HS-5 (cell line): ENCODE measurements at regions not wholly inside any gene's neighbourhood (a gene's known extent, or its start where the extent isn't known, plus 50 kb on each side); places are given as distances from the start of the nearest gene placed in this dataset.

Experiments used
- DNase-seq: peaks from one replicate; pipeline ENCODE4 v3.0.0-alpha.2; 2012; ENCODE audit warnings: low read depth

DNA sequence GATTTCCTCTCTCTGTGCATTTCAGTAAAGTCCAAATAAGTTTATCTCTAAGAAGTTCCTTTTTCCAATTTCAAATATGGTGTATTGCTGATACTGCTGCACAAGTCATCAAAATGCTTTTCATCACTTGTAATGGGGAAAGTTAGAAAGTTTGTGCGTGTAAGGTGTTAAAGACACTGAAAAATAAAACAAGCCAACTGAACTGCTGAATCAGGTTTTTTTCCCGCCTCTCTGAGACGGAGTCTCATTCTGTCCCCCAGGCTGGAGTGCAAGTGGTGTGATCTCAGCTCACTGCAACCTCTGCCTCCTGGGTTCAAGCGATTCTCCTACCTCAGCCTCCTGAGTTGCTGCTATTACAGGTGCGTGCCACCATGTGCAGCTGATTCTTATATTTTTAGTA, 400.9 kb downstream of the LRRC70 start:
- no peak for DNase-seq

DNA sequence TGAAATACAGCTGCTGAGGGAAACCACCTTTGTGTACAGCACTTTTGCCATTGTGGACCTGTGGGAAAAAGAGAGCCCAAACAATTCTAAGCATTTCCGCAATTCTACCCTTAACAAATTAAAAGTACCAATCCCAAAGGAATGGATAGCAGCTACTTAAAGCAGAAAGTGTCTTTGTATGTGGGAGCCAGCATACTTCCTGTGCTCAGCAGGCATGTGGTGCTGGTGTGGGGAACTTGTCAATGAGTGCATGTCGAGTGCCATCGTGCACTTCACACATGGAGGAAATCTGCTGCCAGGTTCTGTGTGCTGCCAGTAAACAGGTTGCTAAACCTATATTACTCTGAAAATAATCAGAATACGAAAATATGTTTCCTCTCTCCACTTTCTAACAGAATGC, 399.0 kb downstream of the LRRC70 start:
- DNase-seq = no peak

DNA sequence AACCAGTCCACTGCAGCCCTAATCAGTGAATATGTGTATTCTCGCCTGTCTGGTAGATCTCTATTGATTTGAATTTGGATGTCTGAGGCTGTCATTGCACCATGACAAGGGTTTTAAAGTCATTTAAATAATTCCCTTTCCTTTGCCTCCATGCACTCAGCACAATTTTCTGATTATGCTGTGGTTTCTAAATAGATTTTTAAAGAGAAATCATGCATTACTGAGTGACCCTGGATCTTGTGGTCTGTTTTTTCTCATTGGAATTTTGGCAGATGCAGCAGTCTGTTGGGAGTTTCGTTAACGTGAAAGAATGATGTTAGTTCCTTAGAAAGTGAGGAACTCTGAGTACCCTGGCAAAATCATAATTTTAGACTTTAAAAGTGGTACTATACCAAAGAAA, 396.0 kb downstream of the LRRC70 start:
- no peak for DNase-seq

DNA sequence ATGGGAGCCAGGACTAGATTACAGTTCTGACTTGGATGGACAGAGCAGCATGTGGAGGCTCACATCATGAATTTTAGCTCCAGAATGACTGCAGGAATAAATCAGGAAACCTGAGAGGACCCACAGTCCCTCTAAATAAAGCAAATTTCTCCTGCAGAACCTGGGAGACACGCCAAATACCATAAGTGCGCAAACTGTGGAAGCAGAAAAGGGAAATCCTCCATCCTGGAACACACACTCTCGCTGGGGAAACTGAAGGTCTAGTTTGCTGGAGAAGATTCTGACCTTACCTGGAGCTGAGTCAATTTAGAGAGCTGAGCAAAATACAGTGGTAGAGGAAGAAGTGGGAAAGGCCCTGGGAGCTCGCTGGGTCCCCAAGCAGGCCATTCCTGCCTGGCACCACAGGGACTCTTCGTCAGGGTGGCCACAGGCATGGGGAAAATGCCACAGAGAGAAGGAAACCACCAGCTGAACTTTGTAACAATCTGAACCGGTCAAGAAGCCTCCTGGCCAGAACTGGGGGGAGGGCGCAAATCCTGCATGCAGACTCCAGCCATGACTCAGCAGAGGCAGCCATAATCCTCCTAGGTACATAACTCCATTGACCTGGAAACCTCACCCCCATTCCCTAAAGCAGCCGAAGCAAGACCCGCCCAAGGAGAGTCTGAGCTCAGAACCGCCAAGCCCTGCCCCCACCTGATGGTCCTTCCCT, 390.9 kb downstream of the LRRC70 start:
- no peak for DNase-seq

DNA sequence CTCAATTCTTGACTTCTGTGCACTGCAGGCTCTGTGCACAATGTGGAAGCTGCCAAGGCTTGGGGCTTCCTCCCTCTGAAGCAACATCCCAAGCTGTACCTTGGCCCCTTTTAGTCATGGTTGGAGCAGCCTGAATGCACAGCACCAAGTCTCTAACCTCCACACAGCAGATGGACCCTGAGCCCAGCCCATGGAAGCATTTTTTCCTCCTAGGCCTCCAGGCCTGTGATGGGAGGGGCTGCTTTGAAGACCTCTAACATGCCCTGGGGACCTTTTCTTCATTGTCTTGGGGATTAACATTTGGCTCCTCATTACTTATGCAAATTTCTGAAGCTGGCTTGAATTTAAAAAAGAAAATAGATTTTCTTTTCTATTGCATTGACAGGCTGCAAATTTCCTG, 385.8 kb downstream of the LRRC70 start:
- no peak for DNase-seq

DNA sequence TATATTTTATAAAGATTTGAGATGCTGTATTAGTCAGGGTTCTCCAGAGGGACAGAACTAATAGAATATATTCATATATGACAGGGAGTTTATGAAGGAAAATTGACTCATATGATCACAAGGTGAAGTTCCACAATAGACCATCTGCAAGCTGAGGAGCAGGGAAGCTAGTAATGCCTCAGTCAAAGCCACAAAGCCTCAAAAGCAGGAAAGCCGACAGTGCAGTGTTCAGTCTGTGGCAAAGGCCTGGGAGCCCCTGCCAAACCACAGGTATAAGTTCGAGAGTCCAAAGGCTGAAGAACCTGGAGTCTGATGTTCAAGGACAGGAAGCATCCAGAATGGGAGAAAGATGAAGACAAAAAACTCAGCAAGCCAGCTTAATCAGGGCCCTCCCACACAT, 382.2 kb downstream of the LRRC70 start:
- DNase-seq = no peak

DNA sequence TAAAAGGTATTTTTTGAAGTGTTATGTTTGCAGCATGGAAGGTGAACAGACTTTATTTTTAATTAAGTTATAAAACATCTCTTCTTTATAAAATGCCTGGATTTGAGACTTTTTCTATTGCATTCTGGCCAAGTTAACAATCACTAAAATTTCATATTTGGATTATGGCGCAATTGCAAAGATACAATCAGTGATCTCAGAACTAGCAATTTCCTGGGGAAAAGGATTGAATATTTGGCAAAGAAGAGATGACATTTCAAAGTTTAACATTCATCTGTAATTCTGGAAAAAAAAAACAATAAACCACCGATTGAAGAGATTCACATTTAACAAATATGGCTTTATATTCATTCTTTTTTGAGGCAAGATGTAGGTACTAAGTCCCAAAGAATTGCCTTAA, 378.0 kb downstream of the LRRC70 start:
- DNase-seq = no peak

DNA sequence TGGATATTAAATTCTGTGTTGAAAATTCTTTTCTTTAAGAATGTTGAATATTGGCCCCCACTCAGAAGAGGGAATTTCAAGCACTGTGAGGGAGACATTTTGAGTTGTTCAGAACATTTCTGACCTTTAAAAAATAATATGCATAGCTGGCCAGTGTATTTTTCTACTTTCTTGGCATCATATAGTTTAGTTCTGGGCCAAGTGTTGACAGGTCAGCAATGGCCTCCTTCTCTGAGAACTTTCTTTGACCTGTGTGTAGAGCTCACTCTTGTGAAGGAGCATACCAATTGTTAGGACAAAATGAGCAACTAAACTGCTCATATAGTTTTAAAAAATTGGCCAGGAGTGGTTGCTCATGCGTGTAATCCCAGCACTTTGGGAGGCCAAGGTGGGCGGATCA, 376.0 kb downstream of the LRRC70 start:
- DNase-seq = no peak

DNA sequence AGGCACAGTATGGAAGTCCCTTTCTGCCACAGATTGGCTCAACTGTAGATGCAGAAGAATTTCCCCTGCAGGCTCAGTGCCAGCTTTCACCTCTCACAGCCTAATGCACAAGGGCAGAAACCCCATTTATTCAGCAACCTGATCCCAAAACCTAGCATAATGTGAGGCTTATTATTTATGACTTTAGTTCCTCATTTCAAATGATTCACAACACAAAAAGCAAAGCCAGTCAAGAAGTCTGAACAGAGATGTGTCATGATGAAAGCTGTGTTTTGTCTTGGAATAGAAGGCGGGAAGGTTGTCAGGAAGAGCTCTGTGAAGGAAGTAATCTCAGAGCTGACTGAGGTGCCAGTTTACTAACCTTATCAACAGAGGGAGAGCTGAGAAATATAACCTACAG, 369.7 kb downstream of the LRRC70 start:
- no peak for DNase-seq

DNA sequence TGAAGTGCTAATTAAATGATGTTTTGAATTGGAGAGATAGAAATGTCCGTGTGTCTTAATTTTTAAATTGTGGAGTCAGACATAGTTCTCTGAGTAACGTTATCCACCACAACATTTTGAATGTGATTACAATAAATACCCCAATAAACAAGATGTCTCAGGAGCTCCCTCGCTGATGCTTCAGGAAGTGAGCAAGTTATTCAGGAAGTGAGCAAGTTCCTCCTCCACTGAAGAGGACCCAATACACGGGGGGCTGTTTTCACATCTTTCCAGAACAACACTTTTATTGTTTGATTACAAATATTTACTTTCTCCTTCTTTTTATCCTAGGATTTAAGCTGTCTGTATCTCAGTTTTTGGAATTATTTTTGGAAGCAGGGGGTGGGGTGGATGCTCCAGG, 363.8 kb downstream of the LRRC70 start:
- no peak for DNase-seq

DNA sequence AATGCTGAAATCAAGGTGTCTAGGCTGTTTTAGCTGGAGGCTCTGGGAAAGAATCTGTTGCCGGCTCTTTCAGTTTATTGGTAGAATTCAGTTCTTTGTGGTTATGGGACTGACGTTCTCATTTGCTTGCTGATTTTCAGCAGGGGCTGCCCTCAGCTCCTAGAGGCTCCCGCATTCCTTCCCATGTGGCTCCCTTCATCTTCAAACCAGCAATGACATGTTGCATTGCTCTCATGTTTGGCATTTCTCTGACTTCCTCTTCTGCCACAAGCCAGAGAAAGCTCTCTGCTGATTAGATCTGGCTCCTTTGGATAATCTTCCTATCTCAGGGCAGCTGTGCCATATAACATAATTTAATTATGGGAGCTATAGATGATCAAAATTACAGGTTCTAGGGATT, 360.3 kb downstream of the LRRC70 start:
- no peak for DNase-seq

DNA sequence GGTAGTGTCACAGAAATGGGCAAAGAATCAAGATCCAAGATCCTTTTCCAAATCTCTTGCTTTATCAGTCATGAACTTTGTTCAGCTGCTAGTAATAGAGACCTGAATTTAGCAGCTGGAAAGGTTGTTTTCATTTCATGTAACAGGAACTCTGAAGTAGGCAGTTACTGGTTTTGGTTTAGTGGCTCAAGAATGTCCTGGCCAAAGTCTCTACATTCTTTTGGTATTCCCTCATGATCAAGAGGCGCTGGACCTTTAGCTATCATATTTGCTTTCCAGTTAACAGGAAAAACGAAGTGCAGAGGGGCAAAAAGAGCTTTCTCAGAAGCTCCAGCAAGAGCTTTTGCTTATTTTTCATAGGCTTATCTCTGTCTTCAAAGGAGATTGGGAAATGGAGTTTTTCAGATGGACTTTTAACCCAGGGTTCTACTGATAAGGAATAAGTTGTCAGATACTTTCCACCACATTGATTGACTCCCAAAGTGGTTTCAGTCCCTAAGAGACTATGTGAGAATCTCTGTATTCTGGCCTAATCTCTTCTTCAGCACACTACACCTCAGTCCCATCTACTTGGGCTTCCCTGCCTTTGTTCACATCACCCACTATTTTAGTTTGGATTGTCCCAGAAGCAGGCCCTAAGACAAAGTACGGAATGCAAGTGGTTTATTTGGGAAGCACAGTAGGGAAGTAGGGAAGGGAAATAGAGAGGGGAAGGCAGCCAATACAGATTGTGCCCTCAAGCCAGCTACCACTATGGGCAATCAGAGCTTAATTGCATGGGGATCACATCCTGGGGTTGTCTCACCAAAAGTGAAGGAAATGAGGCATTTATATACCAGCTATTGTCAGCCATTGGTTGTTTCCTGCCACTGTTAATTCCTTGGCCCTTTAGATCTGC, 359.3 kb downstream of the LRRC70 start:
- DNase-seq = peak; percentile 44

DNA sequence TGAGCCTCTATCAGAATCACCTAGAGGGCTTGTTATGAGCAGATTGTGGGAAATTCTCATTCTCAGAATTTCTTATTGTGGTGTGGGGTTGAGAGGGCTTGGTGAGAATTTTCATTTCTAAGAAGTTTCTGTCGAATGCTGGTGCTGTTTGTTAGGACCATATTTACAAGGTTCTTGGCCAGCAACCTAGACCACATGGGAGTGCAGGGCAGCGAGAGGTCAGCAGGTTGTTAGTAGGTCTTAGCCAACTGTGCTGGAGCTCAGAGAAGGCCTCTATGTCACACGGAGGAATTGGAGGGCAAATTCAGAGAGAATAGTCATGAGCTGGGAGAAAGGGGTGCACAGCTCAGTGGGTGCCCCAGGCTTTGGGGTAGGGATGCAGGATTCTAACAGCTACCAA, 357.0 kb downstream of the LRRC70 start:
- DNase-seq = no peak

DNA sequence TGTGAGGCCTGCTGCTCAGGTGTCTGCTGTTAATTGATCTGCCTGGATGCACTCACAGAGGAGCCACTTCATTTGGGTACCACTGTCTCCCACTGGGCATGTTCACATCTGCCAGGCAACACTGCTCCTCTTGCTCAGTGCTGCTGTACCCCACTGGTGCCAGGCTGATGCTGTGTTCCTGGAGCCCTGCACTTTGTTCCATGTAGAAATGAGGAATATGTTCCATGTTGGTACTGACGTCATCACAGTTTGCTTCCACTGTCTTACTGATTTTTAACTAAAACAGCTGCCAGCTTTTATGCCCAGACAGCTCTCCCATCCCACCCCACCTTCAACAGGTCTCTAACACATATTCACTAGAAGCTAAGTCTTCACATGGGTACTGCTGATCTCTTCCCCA, 355.7 kb downstream of the LRRC70 start:
- DNase-seq = no peak

DNA sequence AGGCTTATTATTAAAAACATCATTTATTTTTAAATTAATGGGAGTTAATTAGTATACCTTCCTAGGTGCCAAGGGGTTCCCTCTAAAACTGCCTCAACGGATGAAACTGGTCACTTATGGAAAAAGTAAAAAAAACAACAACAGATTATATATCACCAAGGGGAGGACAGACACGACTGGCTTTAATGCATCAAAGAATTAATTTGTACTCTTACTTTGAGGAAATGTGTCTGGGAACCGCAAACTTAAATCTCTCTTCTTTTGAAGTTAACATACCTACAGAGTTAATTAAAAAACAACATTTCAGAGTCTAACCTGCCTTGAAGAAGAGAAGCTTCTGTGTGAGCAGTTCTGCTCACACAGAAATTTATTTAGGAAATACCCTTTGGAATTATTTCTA, 354.6 kb downstream of the LRRC70 start:
- DNase-seq = no peak

DNA sequence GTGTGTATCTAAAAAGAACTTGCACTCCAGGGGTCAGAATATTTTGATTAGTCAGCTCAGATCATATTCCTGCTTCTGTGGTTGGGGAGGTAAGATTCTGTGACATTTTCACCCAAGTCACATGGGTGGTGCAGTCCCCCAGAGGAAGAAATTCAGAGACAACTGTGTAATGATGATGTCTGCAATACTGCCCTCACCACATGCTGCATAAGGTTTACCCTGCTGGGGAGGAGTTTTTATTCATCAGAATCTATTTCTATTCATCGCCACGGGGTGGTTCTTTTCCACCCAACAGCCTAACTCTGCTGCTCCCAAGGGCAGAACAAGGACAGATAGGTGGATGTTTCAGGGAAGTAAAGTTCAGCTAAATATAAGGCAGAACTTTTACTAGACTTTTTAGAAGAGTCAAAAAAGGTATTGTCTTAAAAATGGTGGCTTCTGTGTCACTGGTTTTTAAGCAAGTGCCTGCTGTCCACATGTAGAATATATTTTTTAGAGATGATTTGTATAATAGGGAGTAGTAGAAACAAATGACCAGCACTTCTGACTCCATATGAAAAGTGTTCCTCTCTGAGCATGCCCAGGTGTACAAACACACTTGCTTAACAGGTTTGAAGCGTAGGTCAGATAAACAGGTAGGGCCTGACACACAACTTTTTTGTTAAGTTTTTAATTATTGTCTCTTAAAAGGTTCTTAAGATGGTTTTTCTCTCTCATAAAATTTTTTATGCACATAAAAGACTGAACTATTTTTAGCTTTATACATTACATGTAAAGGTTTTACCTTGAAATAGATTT, 352.7 kb downstream of the LRRC70 start:
- no peak for DNase-seq

DNA sequence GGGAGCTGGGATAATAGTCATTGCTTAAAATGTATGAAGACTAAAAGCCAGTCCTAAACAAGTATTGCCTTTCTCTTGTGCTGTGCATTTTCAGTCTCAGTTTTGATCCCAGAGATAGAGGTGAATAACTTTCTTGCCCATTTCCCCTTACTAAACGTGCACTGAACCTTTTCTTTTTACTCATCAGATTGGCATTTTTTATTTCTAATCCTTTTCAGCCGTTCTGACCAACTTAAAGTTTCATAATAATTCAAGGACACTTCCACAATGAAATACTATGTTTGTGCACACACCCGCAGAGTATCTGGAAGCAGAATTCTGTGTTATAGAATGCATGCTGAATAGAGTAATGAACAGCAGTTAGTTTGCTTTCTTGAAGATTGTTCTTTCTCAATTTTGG, 343.6 kb downstream of the LRRC70 start:
- no peak for DNase-seq

DNA sequence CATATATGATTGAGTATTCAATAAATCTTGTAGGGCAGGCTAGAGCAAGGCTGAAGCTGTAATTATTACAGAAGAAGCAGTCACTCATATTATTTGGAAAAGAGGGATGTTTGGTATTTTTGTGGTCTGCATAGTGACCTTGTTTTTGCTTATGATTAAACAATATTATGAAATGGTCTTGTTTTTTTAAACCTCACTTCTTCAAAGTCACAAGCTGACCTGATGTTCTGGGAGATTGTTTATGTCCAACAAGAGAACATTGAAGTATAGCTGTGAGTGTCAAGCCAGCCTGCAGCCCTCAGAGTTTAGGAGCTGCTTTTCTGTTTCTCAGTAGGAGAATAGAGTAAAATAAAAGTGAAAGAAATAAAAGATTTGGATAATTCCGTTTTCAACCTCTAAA, 342.2 kb downstream of the LRRC70 start:
- DNase-seq = no peak

DNA sequence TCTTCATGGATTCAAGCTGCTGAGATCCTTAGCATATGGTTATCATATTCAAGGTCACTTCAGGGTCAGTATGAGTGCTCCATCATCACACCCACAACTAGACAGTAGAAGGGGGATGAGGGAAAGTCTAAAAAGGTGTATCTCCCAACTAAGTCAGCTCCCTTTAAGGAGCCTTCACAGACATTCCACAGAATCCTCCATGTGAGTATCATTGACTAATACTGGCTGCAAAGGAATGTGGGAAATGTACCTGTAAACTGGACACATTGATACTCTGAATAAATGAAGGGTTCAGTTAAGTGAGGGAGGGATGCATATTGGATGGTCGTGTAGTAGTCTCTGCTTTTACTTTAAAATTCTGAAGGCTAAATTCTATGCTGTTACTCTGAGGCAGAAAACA, 330.7 kb downstream of the LRRC70 start:
- DNase-seq = no peak

DNA sequence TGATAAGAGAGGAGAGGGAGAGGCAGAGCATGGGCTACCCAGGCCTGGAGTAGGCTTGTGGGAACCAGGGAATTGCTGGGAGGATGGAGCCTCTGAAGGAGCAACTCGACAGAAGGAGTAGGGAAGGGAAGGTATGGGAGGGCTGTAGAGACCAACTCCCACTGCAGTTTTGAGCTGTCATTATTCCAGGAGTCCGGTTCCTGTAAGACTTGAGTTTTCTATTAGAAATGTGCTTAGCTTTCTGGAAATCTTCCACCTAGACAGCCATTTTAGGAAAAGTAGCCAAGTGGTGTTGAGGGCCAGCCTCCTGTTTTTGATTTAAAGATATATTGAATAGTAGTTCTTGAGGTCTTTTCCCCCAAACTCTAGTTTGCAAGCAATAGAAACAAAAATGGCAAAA, 323.5 kb downstream of the LRRC70 start:
- DNase-seq = no peak

DNA sequence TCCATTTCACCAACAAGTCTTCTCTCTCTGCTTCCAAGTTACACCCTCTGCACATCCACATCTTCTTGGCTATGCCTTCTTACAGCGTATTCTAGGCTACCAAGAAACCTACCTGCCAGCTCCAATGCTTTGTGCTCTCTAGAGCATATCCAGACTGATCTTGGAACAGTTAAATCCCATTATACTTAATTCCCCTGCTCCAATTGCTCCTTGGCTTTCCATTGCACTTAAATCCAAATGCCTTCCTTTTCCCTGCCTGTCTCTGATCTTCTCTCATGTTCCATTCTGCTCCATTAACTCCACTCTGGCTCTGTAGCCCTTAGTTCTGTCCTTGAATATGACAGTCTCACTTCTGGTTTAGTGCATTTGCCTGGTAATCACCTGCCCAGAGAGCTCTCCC, 322.4 kb downstream of the LRRC70 start:
- no peak for DNase-seq

DNA sequence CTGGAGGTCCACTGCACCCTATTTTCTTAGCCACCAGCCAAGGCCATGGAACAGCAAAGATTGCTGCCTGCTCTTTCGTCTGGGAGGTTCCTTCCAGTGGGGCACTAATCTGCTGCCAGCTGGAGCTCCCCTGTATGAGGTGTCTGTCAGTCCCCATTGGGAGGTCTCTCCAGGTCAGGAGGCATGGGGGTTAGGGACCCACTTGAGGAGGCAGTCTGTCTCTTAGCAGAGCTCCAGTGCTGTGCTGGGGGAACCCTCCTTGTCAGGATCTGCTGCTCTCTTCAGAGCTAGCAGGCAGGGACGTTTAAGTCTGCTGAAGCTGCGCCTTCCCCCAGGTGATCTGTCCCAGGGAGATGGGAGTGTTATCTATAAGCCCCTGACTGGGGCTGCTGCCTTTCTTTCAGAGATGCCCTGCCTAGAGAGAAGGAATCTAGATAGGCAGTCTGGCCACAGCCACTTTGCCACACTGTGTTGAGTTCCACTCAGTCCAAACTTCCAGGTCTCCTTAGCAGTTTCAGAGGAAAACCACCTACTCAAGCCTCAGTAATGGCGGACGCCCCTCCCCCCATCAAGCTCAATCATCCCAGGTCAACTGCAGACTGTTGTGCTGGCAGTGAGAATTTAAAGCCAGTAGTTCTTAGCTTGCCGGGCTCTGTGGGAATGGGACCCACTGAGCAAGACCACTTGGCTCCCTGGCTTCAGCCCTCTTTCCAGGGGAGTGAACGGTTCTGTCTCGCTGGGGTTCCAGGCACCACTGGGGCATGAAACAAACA, 317.7 kb downstream of the LRRC70 start:
- no peak for DNase-seq
